HEK293 (cell line): ENCODE measurements at regions not wholly inside any gene's neighbourhood (a gene's known extent, or its start where the extent isn't known, plus 50 kb on each side); places are given as distances from the start of the nearest gene placed in this dataset.

Source experiments
- BCL11A ChIP-seq: fragments of 450-650 bp; formaldehyde crosslinking; IDR thresholded peaks from 2 replicates; pipeline ENCODE4 v1.5.1; 2016; ENCODE audit warnings: low read depth, missing biosample characterization, missing genetic modification characterization
- CTCF ChIP-seq: fragments of 450-650 bp; formaldehyde crosslinking; IDR thresholded peaks from 2 replicates; pipeline ENCODE4 v1.5.1; 2016; ENCODE audit warnings: missing biosample characterization, missing genetic modification characterization
- REST ChIP-seq: fragments of 450-650 bp; formaldehyde crosslinking; IDR thresholded peaks from 2 replicates; pipeline ENCODE4 v1.5.1; 2016; ENCODE audit warnings: missing biosample characterization, missing genetic modification characterization
- SALL2 ChIP-seq: fragments of 450-650 bp; formaldehyde crosslinking; IDR thresholded peaks from 2 replicates; pipeline ENCODE4 v1.5.0; 2017; ENCODE audit warnings: missing biosample characterization, mild to moderate bottlenecking, missing genetic modification characterization, borderline replicate concordance
- SCRT1 ChIP-seq: fragments of 450-650 bp; formaldehyde crosslinking; IDR thresholded peaks from 2 replicates; pipeline ENCODE4 v1.5.1; 2016; ENCODE audit warnings: missing biosample characterization, missing genetic modification characterization, borderline replicate concordance
- ZNF174 ChIP-seq: fragments of 450-650 bp; formaldehyde crosslinking; IDR thresholded peaks from 2 replicates; pipeline ENCODE4 v1.5.0; 2017; ENCODE audit warnings: missing biosample characterization, mild to moderate bottlenecking, missing genetic modification characterization
- ZNF362 ChIP-seq: fragments of 450-650 bp; formaldehyde crosslinking; IDR thresholded peaks from 2 replicates; pipeline ENCODE4 v1.5.1; 2016; ENCODE audit warnings: missing biosample characterization, missing genetic modification characterization
- ZNF792 ChIP-seq: fragments of 450-650 bp; formaldehyde crosslinking; IDR thresholded peaks from 2 replicates; pipeline ENCODE4 v1.5.1; 2016; ENCODE audit warnings: missing biosample characterization, missing genetic modification characterization
- ZXDB ChIP-seq: fragments of 450-650 bp; formaldehyde crosslinking; IDR thresholded peaks from 2 replicates; pipeline ENCODE4 v1.5.1; 2016; ENCODE audit warnings: missing biosample characterization, missing genetic modification characterization

GRCh38 chr4:23062188-23062587, 369.5 kb downstream of the GBA3 start:
- TF ChIP-seq ZNF362 (no peak), ZNF792 (tag by site-specific recombination) (no peak), CTCF (tag by site-specific recombination) (no peak), ZNF174 (no peak), BCL11A (tag by site-specific recombination) (no peak), REST (tag by site-specific recombination) (no peak), ZXDB (tag by site-specific recombination) (no peak), SCRT1 (no peak), SALL2 (tag by site-specific recombination) (no peak)
